GM12878 (cell line): ENCODE measurements at regions not wholly inside any gene's neighbourhood (a gene's known extent, or its start where the extent isn't known, plus 50 kb on each side); places are given as distances from the start of the nearest gene placed in this dataset.

Source experiments
- FOXM1 ChIP-seq: IDR thresholded peaks from 2 replicates; pipeline ENCODE4 v1.6.1; 2012; ENCODE audit warnings: low read depth, mild to moderate bottlenecking, inconsistent platforms, low read length, moderate library complexity
- IKZF2 ChIP-seq, 2 experiments: fragments of 450-650 bp; IDR thresholded peaks; 2 replicates each; pipeline ENCODE4 v1.6.1; 2017; ENCODE audit warnings: mild to moderate bottlenecking in 2 of 2, moderate library complexity in 2 of 2
- NFYB ChIP-seq: IDR thresholded peaks from 2 replicates; pipeline ENCODE4 v1.6.1; 2011; ENCODE audit warnings: low read depth, mild to moderate bottlenecking, low read length, improper control_type of control experiment, moderate library complexity; ENCODE audit not compliant: insufficient read depth
- PAX8 ChIP-seq: fragments of 450-650 bp; IDR thresholded peaks from 2 replicates; pipeline ENCODE4 v1.6.1; 2017; ENCODE audit warnings: mild to moderate bottlenecking, moderate library complexity
- RAD51 ChIP-seq: fragments of 450-650 bp; IDR thresholded peaks from 2 replicates; pipeline ENCODE4 v1.6.1; 2016; ENCODE audit warnings: moderate library complexity, mild to moderate bottlenecking, inconsistent platforms

GRCh38 chrX:63424063-63424462 lies 72.9 kb upstream of the SPIN4 start:
- TF ChIP-seq NFYB: no peak
- TF ChIP-seq IKZF2 (IDR thresholded peaks at IDR 0.05): no peak
- TF ChIP-seq FOXM1: no peak
- TF ChIP-seq RAD51: no peak
- no peak for TF ChIP-seq PAX8
